GM21423 (cell line): ENCODE measurements at regions not wholly inside any gene's neighbourhood (a gene's known extent, or its start where the extent isn't known, plus 50 kb on each side); places are given as distances from the start of the nearest gene placed in this dataset.
"Not testable (repeated sequence)": the region's sequence is repeated elsewhere in the genome, so short reads cannot be mapped to it uniquely, and the experiment has no call there.

Experiments used
- ATAC-seq: cut with Tn5 transposase; IDR thresholded peaks from one replicate; pipeline ENCODE4 v1.9.1; 2021; ENCODE audit warnings: mild to moderate bottlenecking, moderate library complexity; ENCODE audit not compliant: unreplicated experiment

- ATAC-seq, result peak; percentile 32
Observed at GRCh38 chr13:79190932-79191331, 215.1 kb downstream of the RBM26 start.

- ATAC-seq, result no peak
Observed at GRCh38 chr13:79187917-79188690, 218.0 kb downstream of the RBM26 start.

GRCh38 chr13:79185580-79185979 lies 220.5 kb downstream of the RBM26 start:
- no peak for ATAC-seq

GRCh38 chr13:79183231-79183630 lies 222.8 kb downstream of the RBM26 start:
- ATAC-seq, result no peak

GRCh38 chr13:79173691-79174090 lies 232.4 kb downstream of the RBM26 start:
- ATAC-seq, result not testable (repeated sequence)

- ATAC-seq, result not testable (repeated sequence)
Observed at GRCh38 chr13:79172924-79173323, 233.1 kb downstream of the RBM26 start.

- no peak for ATAC-seq
Observed at GRCh38 chr13:79171141-79172061, 234.7 kb downstream of the RBM26 start.

- ATAC-seq, result no peak
Observed at GRCh38 chr13:79160818-79161217, 245.2 kb downstream of the RBM26 start.

GRCh38 chr13:79155883-79156282 lies 250.2 kb downstream of the RBM26 start:
- ATAC-seq, result no peak

- ATAC-seq, result no peak
Observed at GRCh38 chr13:79149210-79149609, 256.8 kb downstream of the RBM26 start.

GRCh38 chr13:79141082-79141481 lies 265.0 kb downstream of the RBM26 start:
- ATAC-seq, result no peak

- ATAC-seq, result no peak
Observed at GRCh38 chr13:79128158-79128557, 277.9 kb downstream of the RBM26 start.

- ATAC-seq, result no peak
Observed at GRCh38 chr13:79126706-79127105, 279.3 kb downstream of the RBM26 start.

- ATAC-seq, result no peak
Observed at GRCh38 chr13:79124183-79124582, 281.9 kb downstream of the RBM26 start.

- no peak for ATAC-seq
Observed at GRCh38 chr13:79121286-79121685, 284.8 kb downstream of the RBM26 start.

- ATAC-seq, result no peak
Observed at GRCh38 chr13:79119578-79120107, 286.4 kb downstream of the RBM26 start.

- ATAC-seq, result no peak
Observed at GRCh38 chr13:79112016-79112415, 294.0 kb downstream of the RBM26 start.

GRCh38 chr13:79108914-79109643 lies 297.0 kb downstream of the RBM26 start:
- peak; percentile 69 for ATAC-seq

- ATAC-seq, result no peak
Observed at GRCh38 chr13:79098596-79098995, 307.5 kb downstream of the RBM26 start.

GRCh38 chr13:79097201-79097600 lies 308.9 kb downstream of the RBM26 start:
- ATAC-seq, result no peak

GRCh38 chr13:79096099-79096498 lies 310.0 kb downstream of the RBM26 start:
- no peak for ATAC-seq
